H1 (cell line): ENCODE measurements at regions not wholly inside any gene's neighbourhood (a gene's known extent, or its start where the extent isn't known, plus 50 kb on each side); places are given as distances from the start of the nearest gene placed in this dataset.
A peak's percentile ranks its signal among the peaks of the same experiment; 100 is the strongest.

Experiments
- CTCF ChIA-PET: fragments of 300-600 bp; sonication (Branson Sonifier 250); formaldehyde crosslinking; loops from one replicate; lab custom pipeline; 2021; ENCODE audit not compliant: partially characterized antibody; lab: Charles Lee
- POLR2A ChIA-PET: fragments of 300-600 bp; sonication (Branson Sonifier 250); formaldehyde crosslinking; loops from one replicate; lab custom pipeline; 2021; ENCODE audit warnings: inconsistent platforms; ENCODE audit not compliant: partially characterized antibody; lab: Charles Lee
- DNase-seq, 2 experiments: peaks; one replicate each; pipeline versions ENCODE4 v3.0.0 to v3.0.0-alpha.2; 2010 to 2022; ENCODE audit warnings: low spot score in 2 of 2, low read depth in 1 of 2, mixed read lengths in 1 of 2
- FAIRE-seq: peaks from 2 replicates; lab custom pipeline; 2011; peaks lifted over from hg19 to GRCh38; lab: Jason Lieb, UNC
- H2AFZ ChIP-seq: 2 replicates; pipeline ENCODE4 v1.8.1; 2012; ENCODE audit warnings: low read length, inconsistent platforms
- H2AK5ac ChIP-seq: 2 replicates; pipeline ENCODE4 v1.6.1; 2013; ENCODE audit warnings: low read depth, low read length
- H2BK120ac ChIP-seq: replicated peaks from 2 replicates; pipeline ENCODE3; 2013; ENCODE audit warnings: low read depth, low read length, inconsistent platforms
- H2BK12ac ChIP-seq: 2 replicates; pipeline ENCODE4 v1.6.1; 2013; ENCODE audit warnings: low read depth, low read length
- H2BK15ac ChIP-seq: 2 replicates; pipeline ENCODE4 v1.6.1; 2013; ENCODE audit warnings: low read length
- H2BK20ac ChIP-seq: 2 replicates; pipeline ENCODE4 v1.6.1; 2013; ENCODE audit warnings: low read length
- H2BK5ac ChIP-seq: 2 replicates; pipeline ENCODE4 v1.6.1; 2013; ENCODE audit warnings: low read depth, low read length
- H3K14ac ChIP-seq: 2 replicates; pipeline ENCODE4 v1.6.1; 2013; ENCODE audit warnings: inconsistent platforms; ENCODE audit not compliant: insufficient read length
- H3K18ac ChIP-seq: 2 replicates; pipeline ENCODE4 v1.6.1; 2013; ENCODE audit warnings: low read length; ENCODE audit errors: extremely low read depth
- H3K23ac ChIP-seq: 2 replicates; pipeline ENCODE4 v1.6.1; 2013; ENCODE audit warnings: inconsistent platforms; ENCODE audit not compliant: insufficient read length
- H3K23me2 ChIP-seq: 2 replicates; pipeline ENCODE4 v1.6.1; 2013; ENCODE audit warnings: low read depth, low read length
- H3K27ac ChIP-seq: 2 replicates; pipeline ENCODE4 v1.6.1; 2011; ENCODE audit warnings: low read depth, low read length, inconsistent platforms
- H3K27me3 ChIP-seq, 4 experiments: replicated peaks in 1 of 4; 1 replicate in 1 of 4; 2 replicates in 3 of 4; pipeline versions ENCODE4 v1.6.1 to v1.8.1; 2011 to 2013; ENCODE audit warnings: low read length in 3 of 4, mild to moderate bottlenecking in 3 of 4, inconsistent platforms in 2 of 4, mixed read lengths in 2 of 4, moderate library complexity in 1 of 4; ENCODE audit not compliant: control insufficient read depth in 3 of 4, insufficient read depth in 3 of 4; ENCODE audit errors: extremely low read depth in 1 of 4
- H3K36me3 ChIP-seq, 4 experiments: 2 replicates each; pipeline versions ENCODE4 v1.6.1 to v1.8.1; 2011 to 2013; ENCODE audit warnings: mild to moderate bottlenecking in 4 of 4, low read length in 3 of 4, moderate library complexity in 2 of 4, control low read depth in 1 of 4, inconsistent platforms in 1 of 4; ENCODE audit not compliant: insufficient read depth in 4 of 4, control insufficient read depth in 2 of 4
- H3K4ac ChIP-seq: replicated peaks from 2 replicates; pipeline ENCODE3; 2013; ENCODE audit warnings: low read length, low read depth, mixed read lengths, inconsistent platforms; ENCODE audit not compliant: insufficient read length
- H3K4me1 ChIP-seq, 4 experiments: replicated peaks in 1 of 4; 1 replicate in 1 of 4; 2 replicates in 3 of 4; pipeline versions ENCODE4 v1.6.1 to v1.8.1; 2011 to 2013; ENCODE audit warnings: low read length in 3 of 4, inconsistent platforms in 2 of 4, mixed read lengths in 1 of 4; ENCODE audit not compliant: insufficient read depth in 4 of 4, control insufficient read depth in 3 of 4
- H3K4me2 ChIP-seq, 2 experiments: 2 replicates each; pipeline versions ENCODE4 v1.6.1 to v1.8.1; 2011 to 2013; ENCODE audit warnings: low read depth in 2 of 2, low read length in 2 of 2, control low read depth in 1 of 2, inconsistent platforms in 1 of 2, mild to moderate bottlenecking in 1 of 2; ENCODE audit not compliant: insufficient read depth in 1 of 2
- H3K4me3 ChIP-seq, 4 experiments: fragments of 200-600, 300-600 bp in 1 of 4; sonication (generic), shearing (Covaris generic), sonication (Bioruptor Twin) in 1 of 4; 2 replicates each; pipeline versions ENCODE4 v1.5.1 to v1.8.1; 2011 to 2016; ENCODE audit warnings: low read length in 4 of 4, low read depth in 3 of 4, control low read depth in 2 of 4, inconsistent platforms in 2 of 4, mild to moderate bottlenecking in 2 of 4, mixed read lengths in 1 of 4, moderate library complexity in 1 of 4; ENCODE audit not compliant: insufficient read depth in 2 of 4; ENCODE audit errors: extremely low read depth in 1 of 4
- H3K56ac ChIP-seq: replicated peaks from 2 replicates; pipeline ENCODE3; 2013; ENCODE audit warnings: low read depth, mild to moderate bottlenecking, mixed read lengths, low read length, inconsistent platforms; ENCODE audit not compliant: insufficient read length
- H3K79me1 ChIP-seq: 2 replicates; pipeline ENCODE4 v1.6.1; 2013; ENCODE audit warnings: low read depth, low read length, control low read depth
- H3K79me2 ChIP-seq, 2 experiments: 2 replicates each; pipeline versions ENCODE4 v1.6.1 to v1.8.1; 2012 to 2013; ENCODE audit warnings: low read length in 2 of 2, mild to moderate bottlenecking in 2 of 2, inconsistent platforms in 1 of 2; ENCODE audit not compliant: insufficient read depth in 2 of 2, control insufficient read depth in 1 of 2
- H3K9ac ChIP-seq, 4 experiments: replicated peaks in 1 of 4; 1 replicate in 1 of 4; 2 replicates in 3 of 4; pipeline versions ENCODE4 v1.6.1 to v1.8.1; 2011 to 2013; ENCODE audit warnings: low read depth in 3 of 4, low read length in 3 of 4, control low read depth in 2 of 4, mild to moderate bottlenecking in 2 of 4, moderate library complexity in 2 of 4, inconsistent platforms in 1 of 4; ENCODE audit errors: extremely low read depth in 1 of 4
- H3K9me3 ChIP-seq, 2 experiments: 2 replicates each; pipeline versions ENCODE4 v1.6.1 to v1.8.1; 2012 to 2013; ENCODE audit warnings: mild to moderate bottlenecking in 2 of 2, moderate library complexity in 2 of 2, control low read depth in 1 of 2, inconsistent platforms in 1 of 2, low read depth in 1 of 2, low read length in 1 of 2, mixed read lengths in 1 of 2; ENCODE audit not compliant: insufficient read depth in 2 of 2
- H4K20me1 ChIP-seq, 2 experiments: replicated peaks in 1 of 2; 2 replicates each; pipeline versions ENCODE3 to v1.8.1; 2011 to 2013; ENCODE audit warnings: inconsistent platforms in 2 of 2, low read length in 2 of 2, mild to moderate bottlenecking in 1 of 2; ENCODE audit not compliant: insufficient read depth in 2 of 2, control insufficient read depth in 1 of 2
- H4K5ac ChIP-seq: 2 replicates; pipeline ENCODE4 v1.6.1; 2013; ENCODE audit warnings: low read length, low read depth, mixed read lengths, inconsistent platforms; ENCODE audit not compliant: insufficient read length
- H4K8ac ChIP-seq: 2 replicates; pipeline ENCODE4 v1.8.0; 2013; ENCODE audit warnings: mild to moderate bottlenecking, moderate library complexity, low read length, inconsistent platforms; ENCODE audit not compliant: insufficient read depth; ENCODE audit errors: extremely low read depth
- H4K91ac ChIP-seq: replicated peaks from 2 replicates; pipeline ENCODE3; 2013; ENCODE audit warnings: low read length, mixed read lengths, inconsistent platforms; ENCODE audit not compliant: insufficient read length
- BRCA1 ChIP-seq: IDR thresholded peaks from 2 replicates; pipeline ENCODE4 v1.6.1; 2012; ENCODE audit warnings: low read depth, low read length, improper control_type of control experiment
- CREB1 ChIP-seq: IDR thresholded peaks from 2 replicates; pipeline ENCODE4 v1.6.1; 2012; ENCODE audit warnings: inconsistent platforms
- CTBP2 ChIP-seq: IDR thresholded peaks from 2 replicates; pipeline ENCODE4 v1.7.0; 2011; ENCODE audit warnings: borderline replicate concordance, mild to moderate bottlenecking, moderate library complexity, mixed read lengths, low read length; ENCODE audit not compliant: insufficient read depth, insufficient read length
- HDAC2 ChIP-seq, 2 experiments: fragments of 300-600 bp in 1 of 2; sonication (generic) in 1 of 2; IDR thresholded peaks; 2 replicates each; pipeline ENCODE4 v1.6.1; 2011 to 2012; ENCODE audit warnings: low read depth in 2 of 2, low read length in 2 of 2, mild to moderate bottlenecking in 2 of 2, moderate library complexity in 2 of 2, borderline replicate concordance in 1 of 2, inconsistent platforms in 1 of 2
- HDAC6 ChIP-seq: IDR thresholded peaks from one replicate; pipeline ENCODE4 v1.7.1; 2012; ENCODE audit warnings: low read depth, mild to moderate bottlenecking, inconsistent platforms, low read length, moderate library complexity
- SIX5 ChIP-seq: IDR thresholded peaks from 2 replicates; pipeline ENCODE4 v1.6.1; 2011; ENCODE audit warnings: mild to moderate bottlenecking, low read depth, low read length
- SP1 ChIP-seq: IDR thresholded peaks from 2 replicates; pipeline ENCODE4 v1.6.1; 2011; ENCODE audit warnings: low read depth, low read length
- TCF12 ChIP-seq: IDR thresholded peaks from 2 replicates; pipeline ENCODE4 v1.6.1; 2011; ENCODE audit warnings: low read depth, mild to moderate bottlenecking, low read length
- WGBS, 2 experiments: shearing (Covaris generic) in 1 of 2; methylation state at CpG; one replicate each; pipeline versions ENCODE4 v1.1.6 to v1.1.7; 2013 to 2015; ENCODE audit warnings: low lambda C conversion rate in 2 of 2, mixed read lengths in 2 of 2, inconsistent platforms in 1 of 2, low coverage in 1 of 2, missing lambda C conversion rate in 1 of 2; ENCODE audit not compliant: insufficient replicate concordance in 2 of 2, insufficient coverage in 1 of 2, insufficient read length in 1 of 2; ENCODE audit errors: extremely low coverage in 1 of 2, missing lambda C conversion rate in 1 of 2; 5-methylcytosine and 5-hydroxymethylcytosine counted together

GRCh38 chr4:75302648-75303047 lies 211.6 kb downstream of the RCHY1 start:
- H4K91ac ChIP-seq = no peak overlapping the region
- H3K4me3 ChIP-seq = no peak overlapping the region
- no peak overlapping the region for H4K5ac ChIP-seq
- no peak overlapping the region for H3K23ac ChIP-seq
- H2BK20ac ChIP-seq = no peak overlapping the region
- no peaks in the 10 kb centered on the region for H3K27me3 ChIP-seq
- H3K79me2 ChIP-seq = no peaks in the 10 kb centered on the region
- no peak overlapping the region for H3K27ac ChIP-seq
- ChIA-PET CTCF (interaction anchor here (2.8 kb wide), 1 partner anchor 13 kb away, joined by 8 read pairs; no protein-coding TSS in a partner anchor), POLR2A (no interaction called here)
- H3K14ac ChIP-seq = no peak overlapping the region
- no peaks in the 10 kb centered on the region for H3K36me3 ChIP-seq
- H3K9me3 ChIP-seq = peaks cover 8 to 12% of the 10 kb centered on the region in 2 experiments; a peak in 3 of 4 replicates
- H2BK15ac ChIP-seq = no peak overlapping the region
- no peak for FAIRE-seq
- no peak overlapping the region for H3K56ac ChIP-seq
- peak overlapping the region in 1 of 4 experiments; percentile 32; a peak in 1 of 7 replicates for H3K9ac ChIP-seq
- H3K18ac ChIP-seq = no peak overlapping the region
- no peak overlapping the region for H3K4me2 ChIP-seq
- H2BK12ac ChIP-seq = no peak overlapping the region
- no peak for DNase-seq
- H3K4ac ChIP-seq = no peak overlapping the region
- TF ChIP-seq BRCA1 (no peak), HDAC6 (no peak), CTBP2 (no peak), TCF12 (no peak), SP1 (no peak), CREB1 (no peak), SIX5 (no peak), HDAC2 (IDR thresholded peaks at IDR 0.05; ENCODE audit: borderline replicate concordance in 1 of 2, low read depth in 2 of 2, low read length in 2 of 2) (no peak)
- no peak overlapping the region for H4K8ac ChIP-seq
- H4K20me1 ChIP-seq = no peaks in the 10 kb centered on the region
- no peaks in the 10 kb centered on the region for H3K4me1 ChIP-seq
- no peak overlapping the region for H2BK5ac ChIP-seq
- no peaks in the 10 kb centered on the region for H3K79me1 ChIP-seq
- H2BK120ac ChIP-seq = no peak overlapping the region
- no peak overlapping the region for H2AK5ac ChIP-seq
- no peak overlapping the region for H2AFZ ChIP-seq
- peaks cover 2% of the 10 kb centered on the region; the same call in 1 of the 2 replicates for H3K23me2 ChIP-seq
- WGBS, 2 experiments = 97% methylated on average over 2 of the region's 2 CpGs; no CpG with 5 or more reads in 1 of the 2 experiments
